Vagina (tissue), 2 donors: ENCODE measurements at regions not wholly inside any gene's neighbourhood (a gene's known extent, or its start where the extent isn't known, plus 50 kb on each side); places are given as distances from the start of the nearest gene placed in this dataset.

Experiments used
- POLR2A ChIP-seq, 2 donors: fragments of 450-650 bp; IDR thresholded peaks; one replicate each; pipeline ENCODE4 v1.6.1; 2017; ENCODE audit warnings: antibody characterized with exemption in 2 of 2, mild to moderate bottlenecking in 2 of 2, moderate library complexity in 2 of 2
- TF ChIP-seq, protein P1 (sequence below), 3 experiments: fragments of 450-650 bp in 2 of 3; fragments of 200-600 bp in 1 of 3; sonication (generic) in 1 of 3; IDR thresholded peaks; one replicate each; pipeline ENCODE4 v1.5.1; 2017 to 2019; ENCODE audit warnings: antibody characterized with exemption in 3 of 3, mild to moderate bottlenecking in 2 of 3, moderate library complexity in 2 of 3

DNA sequence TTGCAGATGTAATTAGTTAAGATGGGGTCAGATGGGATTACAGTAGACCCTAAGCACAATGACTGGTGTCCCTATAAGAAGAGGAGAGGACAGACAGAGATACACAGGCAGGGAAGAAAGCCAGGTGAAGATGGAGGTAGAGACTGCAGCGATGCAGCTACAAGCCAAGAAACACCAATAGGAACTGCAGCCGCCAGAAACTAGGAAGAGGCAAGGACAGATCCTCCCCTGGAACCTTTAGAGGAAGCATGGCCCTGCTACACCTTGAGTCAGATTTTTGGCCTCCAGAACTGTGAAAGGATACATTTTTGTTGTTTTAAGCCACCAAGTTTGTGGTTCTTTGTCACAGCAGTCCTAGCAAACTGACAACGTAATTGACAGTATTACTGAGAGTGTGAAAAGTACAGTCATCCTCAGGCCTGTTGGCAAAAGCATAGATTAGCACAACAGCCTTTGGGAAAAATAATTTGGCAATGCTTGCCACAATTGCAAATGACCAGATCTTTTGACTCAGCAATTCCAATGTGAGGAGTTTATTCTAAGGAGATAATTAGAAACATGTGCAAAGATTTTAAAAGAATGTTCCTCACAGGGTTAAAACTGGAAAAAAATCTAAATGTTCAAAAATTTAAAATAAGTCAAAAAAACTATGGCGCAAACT lies 82.6 kb upstream of the TJP1 start:
- TF ChIP-seq, protein P1, sequence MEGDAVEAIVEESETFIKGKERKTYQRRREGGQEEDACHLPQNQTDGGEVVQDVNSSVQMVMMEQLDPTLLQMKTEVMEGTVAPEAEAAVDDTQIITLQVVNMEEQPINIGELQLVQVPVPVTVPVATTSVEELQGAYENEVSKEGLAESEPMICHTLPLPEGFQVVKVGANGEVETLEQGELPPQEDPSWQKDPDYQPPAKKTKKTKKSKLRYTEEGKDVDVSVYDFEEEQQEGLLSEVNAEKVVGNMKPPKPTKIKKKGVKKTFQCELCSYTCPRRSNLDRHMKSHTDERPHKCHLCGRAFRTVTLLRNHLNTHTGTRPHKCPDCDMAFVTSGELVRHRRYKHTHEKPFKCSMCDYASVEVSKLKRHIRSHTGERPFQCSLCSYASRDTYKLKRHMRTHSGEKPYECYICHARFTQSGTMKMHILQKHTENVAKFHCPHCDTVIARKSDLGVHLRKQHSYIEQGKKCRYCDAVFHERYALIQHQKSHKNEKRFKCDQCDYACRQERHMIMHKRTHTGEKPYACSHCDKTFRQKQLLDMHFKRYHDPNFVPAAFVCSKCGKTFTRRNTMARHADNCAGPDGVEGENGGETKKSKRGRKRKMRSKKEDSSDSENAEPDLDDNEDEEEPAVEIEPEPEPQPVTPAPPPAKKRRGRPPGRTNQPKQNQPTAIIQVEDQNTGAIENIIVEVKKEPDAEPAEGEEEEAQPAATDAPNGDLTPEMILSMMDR (IDR thresholded peaks at IDR 0.05), result no peak
- no peak for TF ChIP-seq POLR2A (IDR thresholded peaks at IDR 0.05)
